ENCODE measurements at regions not wholly inside any gene's neighbourhood (a gene's known extent, or its start where the extent isn't known, plus 50 kb on each side); places are given as distances from the start of the nearest gene placed in this dataset.

- no peak for ATAC-seq (ENCODE audit: low read depth)
- Mint-ChIP-seq H3K27ac (no peak overlapping the region), H3K9me3 (peaks cover 1% of the 10 kb centered on the region), H3K4me3 (no peak overlapping the region), H3K27me3 (no peaks in the 10 kb centered on the region), H3K36me3 (no peaks in the 10 kb centered on the region), H3K4me1 (no peaks in the 10 kb centered on the region)
- no peak for DNase-seq
- POLR2A ChIA-PET: no interaction called here
Observed at GRCh38 chr11:79579063-79579462, 138.2 kb upstream of the TENM4 start.

GRCh38 chr11:79578116-79578515, 137.3 kb upstream of the TENM4 start:
- no peaks in the 10 kb centered on the region for H3K4me1 Mint-ChIP-seq
- H3K9me3 Mint-ChIP-seq: peaks cover 1% of the 10 kb centered on the region
- no peak overlapping the region for H3K27ac Mint-ChIP-seq
- H3K4me3 Mint-ChIP-seq: no peak overlapping the region
- POLR2A ChIA-PET: no interaction called here
- no peak for DNase-seq
- ATAC-seq (ENCODE audit: low read depth): no peak
- no peaks in the 10 kb centered on the region for H3K27me3 Mint-ChIP-seq
- H3K36me3 Mint-ChIP-seq: no peaks in the 10 kb centered on the region

GRCh38 chr11:79575701-79576100, 134.9 kb upstream of the TENM4 start:
- DNase-seq: no peak
- Mint-ChIP-seq H3K27me3 (no peaks in the 10 kb centered on the region), H3K36me3 (no peaks in the 10 kb centered on the region), H3K4me3 (no peak overlapping the region), H3K9me3 (peaks cover 1% of the 10 kb centered on the region), H3K27ac (no peak overlapping the region), H3K4me1 (no peaks in the 10 kb centered on the region)
- POLR2A ChIA-PET: no interaction called here
- no peak for ATAC-seq (ENCODE audit: low read depth)

DNA sequence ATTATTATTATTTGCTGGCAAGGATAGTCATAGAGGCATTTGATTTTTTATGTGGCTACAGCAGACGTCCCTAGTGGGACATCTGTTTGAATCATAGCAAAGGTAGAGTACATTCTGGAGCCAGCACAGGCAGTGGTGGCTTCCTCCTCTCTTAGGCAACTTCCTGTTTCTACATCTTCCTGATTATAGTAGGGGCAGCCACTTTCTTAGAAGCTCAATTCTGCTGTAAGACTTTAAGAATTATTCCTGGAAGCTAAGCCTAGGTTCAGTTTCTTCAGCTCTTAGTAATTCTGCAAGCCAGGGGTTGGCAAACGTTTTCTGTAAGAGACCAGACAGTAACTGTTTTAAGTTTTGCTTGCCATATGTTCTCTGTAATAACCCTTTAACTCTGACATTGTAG, 129.3 kb upstream of the TENM4 start:
- Mint-ChIP-seq H3K36me3 (no peaks in the 10 kb centered on the region), H3K4me1 (no peaks in the 10 kb centered on the region), H3K9me3 (peaks cover 6% of the 10 kb centered on the region), H3K4me3 (no peak overlapping the region), H3K27me3 (no peaks in the 10 kb centered on the region), H3K27ac (no peak overlapping the region)
- POLR2A ChIA-PET: no interaction called here
- ATAC-seq (ENCODE audit: low read depth) (peak; percentile 73), DNase-seq (no peak)

DNA sequence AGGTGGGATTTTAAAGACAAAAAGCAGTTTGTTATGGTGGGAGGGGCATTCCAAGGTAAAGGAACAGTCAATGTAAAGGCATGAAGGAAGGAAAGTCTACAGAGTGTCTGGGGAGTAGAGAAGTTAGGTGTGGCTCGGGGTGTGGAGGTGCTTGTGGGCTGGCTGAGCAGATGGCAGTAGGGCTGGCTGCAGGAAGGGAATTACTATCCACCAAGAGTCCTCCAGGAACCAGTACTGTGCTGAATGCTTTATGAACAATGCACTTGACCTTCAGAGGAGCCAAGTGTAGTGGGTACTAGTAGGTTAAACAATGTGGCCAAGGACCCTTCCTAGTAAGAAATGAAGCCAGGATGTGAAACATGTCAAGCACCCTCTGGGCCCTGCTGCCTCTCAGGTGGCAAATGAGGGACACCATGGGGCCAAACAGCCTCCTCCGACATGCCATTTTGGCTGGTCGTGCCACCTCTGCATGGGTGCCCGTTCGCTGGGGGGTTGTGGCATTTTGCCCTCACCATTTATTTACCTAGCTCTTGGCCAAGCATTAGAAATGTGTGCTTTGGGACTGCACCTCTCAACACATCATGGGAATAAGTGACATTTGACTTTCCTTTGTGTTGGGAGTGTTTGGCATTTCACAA, 123.6 kb upstream of the TENM4 start:
- POLR2A ChIA-PET: no interaction called here
- no peak for ATAC-seq (ENCODE audit: low read depth)

GRCh38 chr11:79561496-79561895, 120.7 kb upstream of the TENM4 start:
- H3K4me3 Mint-ChIP-seq: no peak overlapping the region
- no peaks in the 10 kb centered on the region for H3K36me3 Mint-ChIP-seq
- H3K27me3 Mint-ChIP-seq: no peaks in the 10 kb centered on the region
- ATAC-seq (ENCODE audit: low read depth) (no peak), DNase-seq (no peak)
- H3K9me3 Mint-ChIP-seq: peaks cover 3% of the 10 kb centered on the region
- POLR2A ChIA-PET: no interaction called here
- H3K4me1 Mint-ChIP-seq: no peaks in the 10 kb centered on the region
- H3K27ac Mint-ChIP-seq: no peak overlapping the region

More for the DNA sequence above, 123.6 kb upstream of the TENM4 start:
- no peak for DNase-seq
- no peaks in the 10 kb centered on the region for H3K4me1 Mint-ChIP-seq
- H3K36me3 Mint-ChIP-seq: no peaks in the 10 kb centered on the region
- no peak overlapping the region for H3K27ac Mint-ChIP-seq
- peaks cover 9% of the 10 kb centered on the region for H3K9me3 Mint-ChIP-seq
- H3K27me3 Mint-ChIP-seq: no peaks in the 10 kb centered on the region
- H3K4me3 Mint-ChIP-seq: no peak overlapping the region

DNA sequence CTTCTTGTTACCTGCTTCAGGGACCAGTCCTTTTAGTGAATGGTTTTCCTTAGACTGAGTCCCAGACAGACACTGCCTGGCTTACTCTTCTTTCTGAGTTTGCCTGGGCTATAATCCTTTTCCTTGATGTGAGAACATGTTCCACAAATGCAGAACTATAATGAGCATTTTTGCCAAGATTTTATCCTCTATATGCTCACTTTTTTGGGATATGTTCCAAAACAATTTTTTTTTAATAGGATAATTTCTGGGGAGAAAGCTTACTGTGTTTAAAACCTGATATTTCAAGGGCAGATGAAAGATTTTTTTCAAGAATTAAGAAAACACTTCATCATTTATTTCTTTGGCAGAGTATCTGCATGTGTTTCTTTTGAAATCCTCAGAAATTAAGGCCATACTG, 110.0 kb upstream of the TENM4 start:
- ATAC-seq (ENCODE audit: low read depth): no peak
- no peak for DNase-seq
- Mint-ChIP-seq H3K27me3 (no peaks in the 10 kb centered on the region), H3K27ac (no peak overlapping the region), H3K4me3 (no peak overlapping the region), H3K9me3 (no peaks in the 10 kb centered on the region), H3K4me1 (no peaks in the 10 kb centered on the region), H3K36me3 (no peaks in the 10 kb centered on the region)
- POLR2A ChIA-PET: no interaction called here

DNA sequence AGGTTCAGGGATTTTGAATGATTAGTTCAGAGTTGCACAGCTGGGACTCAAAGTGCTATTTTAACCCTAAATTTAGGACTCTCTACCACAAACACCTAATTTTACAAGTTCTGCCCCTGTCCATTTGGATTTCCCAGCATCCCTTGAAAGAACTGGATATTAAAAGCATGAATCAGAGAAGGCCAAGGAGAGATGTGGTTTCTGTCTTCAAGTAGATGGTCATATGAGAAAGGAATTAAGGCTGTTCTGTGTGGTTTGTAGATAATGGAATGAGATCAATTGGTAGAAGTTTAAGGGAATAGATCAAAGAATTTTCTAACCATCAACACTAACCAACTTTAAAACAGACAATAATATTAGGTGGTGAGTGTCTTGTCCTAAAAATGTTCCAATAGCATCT, 106.4 kb upstream of the TENM4 start:
- DNase-seq: no peak
- POLR2A ChIA-PET: no interaction called here
- no peaks in the 10 kb centered on the region for H3K27me3 Mint-ChIP-seq
- H3K27ac Mint-ChIP-seq: no peak overlapping the region
- H3K36me3 Mint-ChIP-seq: no peaks in the 10 kb centered on the region
- no peak overlapping the region for H3K4me3 Mint-ChIP-seq
- no peaks in the 10 kb centered on the region for H3K9me3 Mint-ChIP-seq
- no peak for ATAC-seq (ENCODE audit: low read depth)
- no peaks in the 10 kb centered on the region for H3K4me1 Mint-ChIP-seq

DNA sequence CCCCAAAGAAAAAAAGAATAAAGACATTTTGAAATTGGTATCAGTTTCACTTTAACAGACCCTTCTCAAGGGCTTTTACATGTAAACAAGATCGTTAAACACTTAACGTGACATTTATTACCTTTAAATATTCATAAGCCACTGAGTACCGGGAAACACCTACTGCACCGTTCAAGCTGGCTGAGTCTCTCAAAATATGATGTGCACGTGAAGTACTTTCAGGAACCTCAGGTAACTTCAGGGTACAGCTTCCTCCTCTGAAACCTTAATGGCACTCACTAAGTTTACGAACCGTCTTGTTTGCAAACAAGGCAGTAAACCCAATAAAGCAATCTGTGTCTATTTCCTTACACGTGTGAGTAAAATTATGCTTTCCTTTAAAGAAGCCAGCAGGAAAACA, 105.5 kb upstream of the TENM4 start:
- Mint-ChIP-seq H3K27me3 (no peaks in the 10 kb centered on the region), H3K9me3 (no peaks in the 10 kb centered on the region), H3K36me3 (no peaks in the 10 kb centered on the region), H3K27ac (no peak overlapping the region), H3K4me3 (no peak overlapping the region), H3K4me1 (no peaks in the 10 kb centered on the region)
- ATAC-seq (ENCODE audit: low read depth): no peak
- POLR2A ChIA-PET: no interaction called here
- no peak for DNase-seq

GRCh38 chr11:79544361-79544760, 103.5 kb upstream of the TENM4 start:
- H3K27ac Mint-ChIP-seq: no peak overlapping the region
- ATAC-seq (ENCODE audit: low read depth) (no peak), DNase-seq (no peak)
- no peaks in the 10 kb centered on the region for H3K9me3 Mint-ChIP-seq
- H3K27me3 Mint-ChIP-seq: no peaks in the 10 kb centered on the region
- H3K36me3 Mint-ChIP-seq: no peaks in the 10 kb centered on the region
- H3K4me3 Mint-ChIP-seq: no peak overlapping the region
- no peaks in the 10 kb centered on the region for H3K4me1 Mint-ChIP-seq
- POLR2A ChIA-PET: no interaction called here

GRCh38 chr11:79543101-79543500, 102.3 kb upstream of the TENM4 start:
- H3K27ac Mint-ChIP-seq: no peak overlapping the region
- no peaks in the 10 kb centered on the region for H3K9me3 Mint-ChIP-seq
- no peaks in the 10 kb centered on the region for H3K4me1 Mint-ChIP-seq
- DNase-seq (no peak), ATAC-seq (ENCODE audit: low read depth) (no peak)
- POLR2A ChIA-PET: no interaction called here
- no peaks in the 10 kb centered on the region for H3K36me3 Mint-ChIP-seq
- no peaks in the 10 kb centered on the region for H3K27me3 Mint-ChIP-seq
- H3K4me3 Mint-ChIP-seq: no peak overlapping the region

DNA sequence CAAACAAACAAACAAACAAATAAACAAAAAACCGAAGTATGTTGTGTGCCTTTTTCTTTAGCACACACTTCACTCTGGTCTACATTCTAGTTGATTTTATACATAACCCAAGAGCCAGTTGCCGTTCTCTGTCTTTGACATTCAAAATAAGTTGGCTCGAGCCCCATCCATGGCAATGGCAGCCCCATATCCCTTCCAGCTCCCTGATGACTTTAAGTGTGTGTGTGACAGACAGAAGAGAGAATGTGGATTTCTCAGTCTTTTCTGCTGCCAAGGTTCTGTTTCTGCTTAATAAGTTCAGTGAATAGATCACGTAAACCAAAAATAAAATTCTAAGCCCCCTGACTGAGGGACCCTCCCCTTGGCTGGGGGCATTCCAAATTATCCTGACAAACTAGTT, 100.6 kb upstream of the TENM4 start:
- DNase-seq (no peak), ATAC-seq (ENCODE audit: low read depth) (no peak)
- Mint-ChIP-seq H3K4me3 (no peak overlapping the region), H3K4me1 (no peaks in the 10 kb centered on the region), H3K36me3 (no peaks in the 10 kb centered on the region), H3K9me3 (no peaks in the 10 kb centered on the region), H3K27me3 (no peaks in the 10 kb centered on the region), H3K27ac (no peak overlapping the region)
- POLR2A ChIA-PET: no interaction called here

GRCh38 chr11:79538775-79539174, 97.9 kb upstream of the TENM4 start:
- no peak overlapping the region for H3K27ac Mint-ChIP-seq
- POLR2A ChIA-PET: no interaction called here
- H3K36me3 Mint-ChIP-seq: no peaks in the 10 kb centered on the region
- no peaks in the 10 kb centered on the region for H3K27me3 Mint-ChIP-seq
- H3K4me3 Mint-ChIP-seq: no peak overlapping the region
- ATAC-seq (ENCODE audit: low read depth) (no peak), DNase-seq (no peak)
- no peaks in the 10 kb centered on the region for H3K9me3 Mint-ChIP-seq
- no peaks in the 10 kb centered on the region for H3K4me1 Mint-ChIP-seq

DNA sequence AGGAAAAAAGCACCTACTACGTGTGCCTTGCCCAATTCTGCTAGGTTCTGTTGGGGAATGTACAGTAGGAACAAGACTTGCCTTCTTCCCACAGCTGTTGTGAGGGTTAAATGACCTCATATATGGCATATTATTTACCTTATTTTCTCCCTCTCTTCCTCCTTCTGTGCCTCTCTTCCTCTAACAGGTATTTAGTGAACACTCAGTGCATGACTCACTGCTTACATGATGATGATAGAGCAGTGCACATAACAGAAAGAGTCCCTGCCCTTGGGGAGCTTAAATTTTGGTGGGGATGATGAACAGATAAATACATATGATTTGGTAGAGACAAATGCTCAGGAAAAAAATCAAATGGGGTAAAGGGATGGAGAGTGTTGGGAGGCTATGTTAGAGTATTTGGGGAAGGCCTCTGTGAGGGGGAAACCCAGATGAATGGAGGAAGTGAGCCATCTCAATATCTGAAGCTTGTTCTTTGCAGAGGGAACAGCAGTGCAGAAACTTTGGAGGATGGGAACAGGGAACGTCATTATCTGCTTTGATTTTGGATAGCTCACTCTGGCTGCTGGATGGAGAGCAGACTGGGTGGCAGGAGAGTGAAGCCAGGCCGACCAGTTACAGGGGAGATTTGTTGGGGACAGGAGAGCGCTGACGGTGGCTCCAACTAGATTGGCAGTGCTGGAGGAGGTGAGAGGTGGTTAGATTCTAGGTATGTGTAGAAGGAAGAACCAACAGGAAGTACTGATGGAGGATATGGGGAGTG, 95.5 kb upstream of the TENM4 start:
- H3K4me3 Mint-ChIP-seq: no peak overlapping the region

More for the DNA sequence above, 95.5 kb upstream of the TENM4 start:
- no peaks in the 10 kb centered on the region for H3K27me3 Mint-ChIP-seq
- ATAC-seq (ENCODE audit: low read depth): no peak
- no peaks in the 10 kb centered on the region for H3K4me1 Mint-ChIP-seq
- POLR2A ChIA-PET: no interaction called here
- H3K9me3 Mint-ChIP-seq: no peaks in the 10 kb centered on the region
- no peak overlapping the region for H3K27ac Mint-ChIP-seq
- no peak for DNase-seq
- no peaks in the 10 kb centered on the region for H3K36me3 Mint-ChIP-seq
